ENCODE measurements at regions not wholly inside any gene's neighbourhood (a gene's known extent, or its start where the extent isn't known, plus 50 kb on each side); places are given as distances from the start of the nearest gene placed in this dataset.

DNA sequence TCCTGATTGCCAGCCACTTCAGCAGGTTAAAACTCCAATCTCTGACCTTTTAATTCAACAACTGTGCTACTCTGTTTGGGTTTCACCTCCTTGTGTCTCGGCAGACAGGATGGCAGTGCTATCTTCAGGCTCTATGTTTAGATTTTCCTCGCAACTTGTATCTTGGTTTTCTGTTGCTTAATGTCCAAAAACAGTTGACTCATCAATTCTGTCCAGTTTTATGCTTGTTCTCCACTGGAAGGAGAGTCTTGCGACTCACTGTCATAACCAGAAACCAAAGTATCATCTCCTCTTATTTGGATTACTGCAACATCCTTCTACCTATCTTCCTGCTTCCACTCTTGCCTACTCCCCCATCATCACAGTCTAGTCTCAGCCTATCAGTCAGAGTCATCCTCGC, 130.9 kb upstream of the ADAMTS16 start:
- H3K27ac ChIP-seq, result no peak overlapping the region
- intact Hi-C loops (cut with DNase I; ENCODE audit: low total_unique reads), result no loop called here
- TF ChIP-seq POLR2A (IDR thresholded peaks at IDR 0.05) (no peak), POLR2AphosphoS5 (IDR thresholded peaks at IDR 0.05) (no peak), EP300 (IDR thresholded peaks at IDR 0.05) (no peak)
- TF ChIP-seq, protein P1, sequence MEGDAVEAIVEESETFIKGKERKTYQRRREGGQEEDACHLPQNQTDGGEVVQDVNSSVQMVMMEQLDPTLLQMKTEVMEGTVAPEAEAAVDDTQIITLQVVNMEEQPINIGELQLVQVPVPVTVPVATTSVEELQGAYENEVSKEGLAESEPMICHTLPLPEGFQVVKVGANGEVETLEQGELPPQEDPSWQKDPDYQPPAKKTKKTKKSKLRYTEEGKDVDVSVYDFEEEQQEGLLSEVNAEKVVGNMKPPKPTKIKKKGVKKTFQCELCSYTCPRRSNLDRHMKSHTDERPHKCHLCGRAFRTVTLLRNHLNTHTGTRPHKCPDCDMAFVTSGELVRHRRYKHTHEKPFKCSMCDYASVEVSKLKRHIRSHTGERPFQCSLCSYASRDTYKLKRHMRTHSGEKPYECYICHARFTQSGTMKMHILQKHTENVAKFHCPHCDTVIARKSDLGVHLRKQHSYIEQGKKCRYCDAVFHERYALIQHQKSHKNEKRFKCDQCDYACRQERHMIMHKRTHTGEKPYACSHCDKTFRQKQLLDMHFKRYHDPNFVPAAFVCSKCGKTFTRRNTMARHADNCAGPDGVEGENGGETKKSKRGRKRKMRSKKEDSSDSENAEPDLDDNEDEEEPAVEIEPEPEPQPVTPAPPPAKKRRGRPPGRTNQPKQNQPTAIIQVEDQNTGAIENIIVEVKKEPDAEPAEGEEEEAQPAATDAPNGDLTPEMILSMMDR (IDR thresholded peaks at IDR 0.05), result no peak
- H3K4me1 ChIP-seq, result no peaks in the 10 kb centered on the region
- H3K36me3 ChIP-seq, result no peaks in the 10 kb centered on the region
- H3K9me3 ChIP-seq, result no peaks in the 10 kb centered on the region
- DNase-seq, result no peak
- H3K4me3 ChIP-seq, result no peak overlapping the region
- H3K27me3 ChIP-seq, result no peaks in the 10 kb centered on the region
- WGBS, 5 donors, result 81 to 89% (median 82%) methylated on average over 4 of the region's 4 CpGs

DNA sequence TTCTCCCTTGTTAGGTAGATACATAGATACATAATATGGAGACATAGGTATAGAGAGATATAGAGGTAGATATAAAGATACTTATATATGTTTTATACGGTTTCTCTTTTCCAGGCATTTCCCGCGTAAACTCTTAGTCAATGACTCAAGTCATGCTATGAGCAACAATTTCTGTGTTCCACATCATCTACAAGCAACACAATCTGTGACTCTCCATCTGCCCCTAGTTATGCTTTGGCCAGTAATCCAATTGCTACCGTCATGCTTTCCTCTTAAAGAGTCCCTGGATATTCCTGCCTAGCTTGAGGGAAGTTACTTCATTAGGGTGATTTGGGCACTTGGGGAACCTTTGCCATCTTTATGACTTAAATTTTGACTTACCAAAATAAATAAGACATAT, 129.0 kb upstream of the ADAMTS16 start:
- intact Hi-C loops (cut with DNase I; ENCODE audit: low total_unique reads), result no loop called here

DNA sequence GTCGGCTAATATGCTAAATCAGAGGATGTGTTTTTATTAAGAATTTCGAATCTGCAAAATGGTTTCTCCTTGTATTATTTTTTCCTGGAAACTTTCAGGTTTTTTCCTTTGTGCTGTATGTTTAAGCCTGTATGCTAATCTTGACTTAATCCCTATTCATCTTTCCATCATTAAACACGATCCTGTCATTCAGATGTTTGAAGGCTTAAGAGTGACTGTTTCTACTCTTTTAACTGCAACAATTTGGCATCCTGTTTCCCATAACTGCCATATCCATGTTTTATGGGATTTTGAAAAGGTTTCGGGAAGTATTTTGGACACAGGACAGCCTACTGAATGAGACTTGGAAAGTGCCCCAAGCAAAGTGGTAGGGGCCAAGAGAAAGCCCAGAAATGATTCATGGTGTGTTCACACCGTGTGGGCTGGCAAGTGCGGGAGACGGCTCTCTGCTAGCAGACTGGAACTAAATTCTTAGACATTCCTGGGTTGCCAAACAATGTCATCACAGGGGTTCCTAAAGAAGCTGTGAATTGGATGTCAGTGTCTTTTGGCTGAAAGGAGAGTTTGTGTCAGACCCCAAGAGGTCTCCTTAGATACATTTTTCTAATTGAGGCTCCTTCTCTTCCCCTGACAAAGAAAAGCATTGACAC, 125.4 kb upstream of the ADAMTS16 start:
- intact Hi-C loops (cut with DNase I; ENCODE audit: low total_unique reads), result no loop called here
- H3K4me3 ChIP-seq, result no peak overlapping the region
- no peak for DNase-seq
- no peak overlapping the region for H3K27ac ChIP-seq
- no peaks in the 10 kb centered on the region for H3K36me3 ChIP-seq
- no peaks in the 10 kb centered on the region for H3K9me3 ChIP-seq
- H3K27me3 ChIP-seq, result no peaks in the 10 kb centered on the region
- TF ChIP-seq, protein P1 (IDR thresholded peaks at IDR 0.05), result no peak
- TF ChIP-seq EP300 (IDR thresholded peaks at IDR 0.05) (no peak), POLR2A (IDR thresholded peaks at IDR 0.05) (no peak), POLR2AphosphoS5 (IDR thresholded peaks at IDR 0.05) (no peak)
- no peaks in the 10 kb centered on the region for H3K4me1 ChIP-seq
- 40 to 52% (median 44%) methylated on average over 7 of the region's 7 CpGs for WGBS, 5 donors

More for the DNA sequence above, 129.0 kb upstream of the ADAMTS16 start:
- WGBS, 5 donors, result 92 to 97% (median 96%) methylated on average over 4 of the region's 4 CpGs
- Histone ChIP-seq H3K4me3 (no peak overlapping the region), H3K4me1 (no peaks in the 10 kb centered on the region), H3K36me3 (no peaks in the 10 kb centered on the region), H3K27ac (no peak overlapping the region), H3K27me3 (no peaks in the 10 kb centered on the region), H3K9me3 (no peaks in the 10 kb centered on the region)
- no peak for DNase-seq
- TF ChIP-seq EP300 (IDR thresholded peaks at IDR 0.05) (no peak), POLR2AphosphoS5 (IDR thresholded peaks at IDR 0.05) (no peak), POLR2A (IDR thresholded peaks at IDR 0.05) (no peak)
- TF ChIP-seq, protein P1 (IDR thresholded peaks at IDR 0.05), result no peak

DNA sequence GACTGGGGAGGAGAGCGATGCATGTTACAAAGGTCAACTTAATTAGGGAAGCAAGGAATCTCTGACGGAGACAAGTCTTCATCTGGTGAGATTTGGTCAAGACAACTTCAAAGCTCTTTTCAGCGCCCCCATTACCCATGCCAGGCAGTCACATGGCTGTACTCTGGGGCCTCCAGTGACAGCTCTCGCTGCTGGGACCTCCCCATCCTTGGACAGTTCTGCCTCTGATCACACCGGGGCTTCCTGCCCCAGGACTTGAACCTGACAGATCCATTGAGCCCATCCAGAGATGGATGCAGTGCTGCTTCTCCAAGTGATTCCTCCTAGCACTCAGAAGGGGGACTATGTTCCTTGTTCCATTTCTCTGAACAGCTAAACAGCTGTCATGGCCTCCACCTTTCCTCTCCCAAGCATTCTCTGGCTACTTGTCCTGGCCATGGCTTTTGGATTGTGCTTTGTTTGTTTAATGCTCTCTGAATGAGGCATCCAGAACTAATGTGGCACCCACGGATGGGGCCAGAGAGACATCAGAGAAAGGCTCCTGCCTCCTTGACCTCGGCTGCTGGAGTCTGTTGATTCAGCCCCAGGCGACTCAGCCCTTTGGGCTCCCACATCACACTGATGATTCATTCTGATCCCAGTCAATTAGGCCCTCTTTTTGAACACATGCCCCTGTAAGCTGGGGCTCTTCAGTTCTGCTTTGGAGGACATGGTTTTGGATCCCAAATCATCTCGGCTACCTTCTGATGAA, 122.1 kb upstream of the ADAMTS16 start:
- H3K36me3 ChIP-seq, result no peaks in the 10 kb centered on the region
- no peaks in the 10 kb centered on the region for H3K9me3 ChIP-seq
- no peaks in the 10 kb centered on the region for H3K27me3 ChIP-seq
- DNase-seq, result no peak
- WGBS, 5 donors, result 66 to 78% (median 75%) methylated on average over 9 of the region's 9 CpGs
- no peaks in the 10 kb centered on the region for H3K4me1 ChIP-seq
- no peak overlapping the region for H3K27ac ChIP-seq
- intact Hi-C loops (cut with DNase I; ENCODE audit: low total_unique reads), result no loop called here
- no peak overlapping the region for H3K4me3 ChIP-seq
- TF ChIP-seq POLR2AphosphoS5 (IDR thresholded peaks at IDR 0.05) (no peak), POLR2A (IDR thresholded peaks at IDR 0.05) (no peak), EP300 (IDR thresholded peaks at IDR 0.05) (no peak)
- TF ChIP-seq, protein P1 (IDR thresholded peaks at IDR 0.05), result no peak
